NCI-H510A treated with DMSO at 0.1 percent for 48 hours (cell line): ENCODE measurements at regions not wholly inside any gene's neighbourhood (a gene's known extent, or its start where the extent isn't known, plus 50 kb on each side); places are given as distances from the start of the nearest gene placed in this dataset.

Experiments
- DNase-seq: peaks from one replicate; lab custom pipeline; 2025; lab: John Stamatoyannopoulos, UW

GRCh38 chr2:180461761-180462160, 454.7 kb upstream of the CWC22 start:
- no peak for DNase-seq

- DNase-seq, result no peak
Observed at GRCh38 chr2:180456801-180457200, 449.7 kb upstream of the CWC22 start.

GRCh38 chr2:180450841-180451240, 443.7 kb upstream of the CWC22 start:
- no peak for DNase-seq

DNA sequence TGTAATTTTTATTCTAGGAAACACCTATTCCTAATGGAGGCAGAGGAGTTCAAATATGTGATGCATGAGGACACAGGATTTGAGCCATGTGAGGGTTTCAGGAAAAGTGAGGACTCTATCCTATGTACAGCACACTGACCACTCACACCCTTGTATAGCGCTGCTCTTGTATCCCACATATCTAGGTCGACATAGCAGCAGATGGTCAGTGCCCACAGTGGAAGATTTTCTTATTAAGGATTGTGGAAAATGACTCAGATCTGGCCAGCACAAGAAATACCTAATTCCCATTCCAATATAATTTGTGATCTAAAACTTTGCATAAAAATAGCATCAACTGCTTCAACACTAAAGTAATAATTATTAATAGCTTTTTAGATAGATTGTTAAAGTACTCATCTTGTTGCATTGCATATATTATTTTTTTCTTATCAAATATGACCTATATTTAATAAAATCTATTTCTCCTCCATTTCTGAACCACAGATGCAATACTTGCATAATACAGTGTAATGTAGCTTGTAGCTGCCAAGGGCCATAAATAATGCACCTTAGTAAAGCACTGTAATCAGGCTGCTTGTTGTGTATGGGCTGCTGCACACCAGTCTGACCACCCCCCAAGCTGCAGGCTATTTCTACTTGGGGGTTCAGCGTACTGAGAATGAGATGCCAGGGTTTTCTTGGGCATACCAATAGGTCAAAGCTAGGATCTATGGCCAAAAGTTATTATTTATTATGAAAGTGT, 442.2 kb upstream of the CWC22 start:
- no peak for DNase-seq

DNA sequence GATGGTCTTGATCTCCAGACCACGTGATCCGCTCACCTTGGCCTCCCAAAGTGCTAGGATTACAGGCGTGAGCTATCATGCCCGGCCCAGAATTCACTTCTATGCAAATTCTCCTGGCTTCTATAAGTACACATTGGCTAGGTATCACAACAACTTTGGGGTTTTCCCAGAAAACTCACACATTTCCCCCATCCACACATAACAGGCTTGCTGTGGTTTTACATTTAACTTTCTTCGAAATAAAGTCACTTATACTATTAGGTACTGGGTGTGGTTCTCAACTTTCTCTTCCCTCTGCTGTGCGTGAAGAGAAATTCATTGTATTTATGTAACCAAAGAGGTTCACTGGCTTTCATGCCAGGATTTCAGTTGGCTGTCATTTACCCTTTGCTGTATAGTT, 439.4 kb upstream of the CWC22 start:
- DNase-seq, result no peak

DNA sequence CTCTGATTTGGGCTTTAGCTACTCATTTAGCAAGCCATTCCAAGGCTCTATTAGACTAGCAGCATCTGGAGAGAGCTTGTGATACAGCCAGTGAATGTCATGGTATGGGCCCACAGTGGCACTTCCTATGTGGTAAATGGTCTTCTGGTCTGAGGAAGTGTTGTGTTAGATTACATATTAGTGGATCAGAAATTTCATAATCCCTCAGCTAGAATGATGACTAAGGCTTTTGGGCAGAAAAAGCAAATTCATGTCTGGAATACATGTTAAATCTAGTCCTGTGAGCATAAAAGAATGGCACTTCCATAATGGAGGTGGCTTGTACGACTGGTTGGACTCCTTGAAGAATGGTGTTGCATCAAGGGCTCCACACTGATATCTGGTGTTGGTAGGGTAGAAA, 436.8 kb upstream of the CWC22 start:
- DNase-seq, result no peak

DNA sequence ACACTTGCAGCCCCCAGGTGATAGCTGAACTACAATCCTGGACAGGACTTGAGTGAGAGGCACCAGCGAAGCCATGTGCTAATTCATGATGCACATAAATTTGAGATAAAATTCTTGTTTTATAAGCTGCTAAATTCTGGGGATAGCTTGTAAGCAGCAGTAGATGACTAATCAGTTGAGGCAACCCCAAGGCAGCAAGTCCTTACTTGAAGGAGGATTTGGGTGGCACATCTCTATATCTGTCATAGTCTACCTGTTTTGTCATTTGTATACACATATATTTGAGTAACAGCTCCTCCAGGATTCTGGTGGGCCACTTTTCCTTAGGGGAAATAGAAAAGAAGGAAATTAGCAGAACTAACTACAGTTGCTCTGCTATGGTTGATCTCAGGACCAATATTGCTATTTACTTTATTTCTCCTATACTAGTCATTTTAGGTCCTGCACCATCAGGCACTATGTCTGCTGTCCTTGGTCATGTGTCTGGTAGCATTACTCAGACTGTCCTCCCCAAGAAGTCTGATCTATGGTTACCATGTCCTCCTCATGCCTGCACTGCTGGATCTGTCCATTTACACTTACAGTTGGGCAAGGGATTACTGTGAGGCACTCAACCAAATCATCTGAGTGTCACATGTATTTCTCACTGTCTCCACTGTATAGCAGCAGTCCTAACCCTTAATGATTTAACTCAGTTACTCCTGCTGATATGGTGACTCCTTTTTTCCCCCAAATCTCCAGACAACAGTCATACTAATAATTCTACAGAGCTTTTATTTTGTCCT, 436.0 kb upstream of the CWC22 start:
- DNase-seq, result no peak

DNA sequence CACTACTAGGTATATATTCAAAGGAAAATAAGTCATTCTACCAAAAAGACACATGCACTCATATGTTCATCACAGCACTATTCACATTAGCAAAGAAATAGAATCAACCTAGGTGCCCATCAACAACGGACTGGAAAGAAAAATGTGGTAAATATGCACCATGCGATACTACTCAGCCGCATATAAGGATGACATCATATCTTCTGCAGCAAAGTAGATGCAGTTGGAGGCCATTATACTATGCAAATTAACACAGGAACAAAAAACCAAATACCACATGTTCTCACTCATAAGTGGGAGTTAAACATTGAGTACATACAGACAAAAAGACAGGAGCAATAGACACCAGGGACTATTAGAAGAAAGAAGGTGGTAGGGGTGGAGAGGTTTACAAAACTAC, 412.1 kb upstream of the CWC22 start:
- no peak for DNase-seq

DNA sequence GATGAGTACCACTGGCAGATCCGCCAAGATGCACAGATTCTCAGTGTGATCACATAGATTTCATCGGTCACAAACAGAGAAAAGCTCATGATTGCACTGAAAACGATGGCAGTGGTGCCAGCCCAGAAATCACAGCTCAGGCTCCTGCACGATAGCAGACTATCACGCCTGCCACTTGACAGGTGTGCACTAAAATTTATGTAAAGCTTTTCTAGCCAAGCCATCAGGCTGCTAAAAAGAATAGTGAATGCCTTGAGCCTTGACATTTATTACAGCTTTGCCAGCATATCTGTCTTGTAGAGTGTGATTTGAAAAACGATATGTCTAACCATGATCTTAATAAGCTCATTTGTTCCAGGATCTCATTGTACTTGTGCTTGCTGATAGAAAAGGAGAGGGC, 409.5 kb upstream of the CWC22 start:
- peak; percentile 56 for DNase-seq

- DNase-seq, result peak; percentile 82
Observed at GRCh38 chr2:180413336-180413735, 406.2 kb upstream of the CWC22 start.

DNA sequence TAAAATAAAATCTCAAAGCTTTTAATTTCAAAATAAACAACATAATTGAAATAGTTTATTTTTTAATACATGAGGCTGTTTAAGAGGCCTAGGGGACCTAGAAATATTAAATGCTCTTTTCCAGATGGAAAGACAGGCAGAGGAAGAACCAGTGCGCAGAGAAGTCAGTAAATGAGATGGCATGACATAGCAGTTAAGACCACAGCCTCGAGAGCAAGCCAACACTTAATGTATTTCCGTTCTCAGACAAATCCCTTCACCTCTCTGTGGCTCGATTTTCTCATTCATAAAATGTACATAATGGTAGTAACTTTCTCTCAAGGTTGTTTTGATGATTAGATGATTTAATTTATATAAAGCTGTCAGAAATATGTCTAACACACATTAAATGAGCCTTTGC, 405.1 kb upstream of the CWC22 start:
- no peak for DNase-seq

DNA sequence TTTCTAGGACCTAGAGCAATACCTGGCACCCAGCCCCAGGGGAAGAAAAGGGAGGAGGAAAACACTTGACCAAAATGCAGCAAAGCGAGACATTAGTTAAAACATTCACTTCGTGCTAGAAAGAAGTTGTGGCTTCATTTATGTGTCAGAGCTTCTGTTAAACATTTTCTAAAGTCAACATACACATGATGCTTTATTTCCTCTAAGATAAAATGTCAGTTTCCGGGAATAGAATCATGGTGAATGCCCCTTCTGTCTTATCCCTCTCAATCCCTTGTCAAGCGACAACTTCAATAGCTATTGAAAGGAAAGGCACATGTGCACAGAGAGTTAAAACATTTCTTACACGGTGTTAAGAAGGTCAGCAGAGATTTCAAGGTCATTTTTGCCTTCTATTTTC, 404.6 kb upstream of the CWC22 start:
- DNase-seq, result no peak

DNA sequence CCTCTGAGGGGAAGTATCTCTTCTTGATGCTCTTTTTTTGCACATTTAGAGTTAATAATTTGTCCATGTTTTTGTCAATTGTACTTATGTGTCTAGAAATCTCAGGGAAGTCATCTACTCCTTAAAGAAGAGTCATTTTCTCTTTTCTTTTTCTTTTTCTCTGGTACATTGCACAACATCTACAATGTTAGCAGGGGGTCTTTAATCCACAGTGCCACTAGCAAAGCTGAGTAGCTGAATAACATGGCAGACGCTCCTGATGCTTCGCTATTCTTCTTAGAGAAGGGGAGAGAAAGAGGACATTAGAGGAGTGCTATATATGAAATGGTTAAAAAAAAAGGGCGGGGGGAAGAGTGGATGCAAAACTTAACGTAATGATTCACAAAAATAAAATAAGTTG, 399.6 kb upstream of the CWC22 start:
- no peak for DNase-seq

DNA sequence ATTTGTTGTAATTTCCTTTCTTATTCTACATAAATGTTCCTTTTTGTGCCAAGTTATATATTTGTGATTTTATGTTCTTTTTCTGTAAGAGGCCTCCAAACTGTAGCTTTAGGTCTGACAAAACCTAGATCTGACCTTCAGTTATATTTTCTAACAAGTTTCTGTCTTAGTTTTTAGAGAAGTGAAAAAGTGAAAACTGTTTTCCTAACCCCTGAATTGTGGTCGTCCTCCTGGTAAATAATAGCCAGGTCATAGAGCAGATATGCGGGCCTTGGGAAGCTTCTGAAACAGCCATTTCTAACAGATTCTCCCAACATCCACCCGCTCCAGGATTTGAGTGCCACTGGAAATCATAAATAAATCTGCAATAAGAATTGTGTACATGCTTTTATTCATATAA, 398.4 kb upstream of the CWC22 start:
- no peak for DNase-seq

DNA sequence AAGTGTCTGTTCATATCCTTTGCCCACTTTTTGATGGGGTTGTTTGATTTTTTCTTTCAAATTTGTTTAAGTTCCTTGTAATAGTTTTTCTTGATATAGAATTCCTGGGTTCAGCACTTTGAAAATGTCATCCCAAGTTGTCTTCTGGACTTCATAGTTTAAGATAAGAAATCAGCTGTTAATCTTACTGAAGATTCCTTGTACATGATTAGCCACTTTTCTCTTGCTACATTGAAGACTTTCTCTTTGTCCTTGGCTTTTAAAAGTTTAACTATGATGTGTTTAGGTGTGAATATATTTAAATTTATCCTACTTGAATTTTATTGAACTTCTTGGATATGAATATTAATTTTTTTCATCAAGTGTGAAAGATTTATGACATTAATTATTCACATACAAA, 387.2 kb upstream of the CWC22 start:
- no peak for DNase-seq

DNA sequence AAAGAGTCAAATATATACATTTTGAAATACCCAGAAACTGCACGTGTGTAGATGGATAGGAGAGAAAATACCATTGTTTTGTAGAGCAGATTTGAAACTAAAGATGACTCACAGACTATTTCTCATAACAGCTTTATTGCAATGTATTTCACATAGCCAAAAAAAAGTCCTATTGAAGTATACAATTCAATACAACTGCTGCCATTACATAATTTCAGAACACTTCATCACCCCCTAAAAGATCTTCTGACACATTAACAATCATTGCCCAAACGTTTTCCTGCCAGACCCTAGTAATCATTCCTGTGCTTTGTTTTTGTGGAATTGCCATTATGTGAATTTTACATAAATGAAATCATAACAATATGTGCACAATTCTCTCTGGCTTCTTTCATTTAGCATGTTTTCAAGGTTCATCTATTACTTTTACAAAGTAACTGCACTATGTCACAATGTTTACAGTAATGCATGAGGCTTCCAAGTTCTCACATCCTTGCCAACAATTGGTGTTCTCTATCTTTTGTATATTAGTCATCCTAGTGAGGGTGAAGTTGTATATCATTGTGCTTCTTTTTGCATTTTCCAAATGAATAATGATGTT, 378.6 kb upstream of the CWC22 start:
- no peak for DNase-seq

GRCh38 chr2:180376066-180376465, 369.0 kb upstream of the CWC22 start:
- no peak for DNase-seq

DNA sequence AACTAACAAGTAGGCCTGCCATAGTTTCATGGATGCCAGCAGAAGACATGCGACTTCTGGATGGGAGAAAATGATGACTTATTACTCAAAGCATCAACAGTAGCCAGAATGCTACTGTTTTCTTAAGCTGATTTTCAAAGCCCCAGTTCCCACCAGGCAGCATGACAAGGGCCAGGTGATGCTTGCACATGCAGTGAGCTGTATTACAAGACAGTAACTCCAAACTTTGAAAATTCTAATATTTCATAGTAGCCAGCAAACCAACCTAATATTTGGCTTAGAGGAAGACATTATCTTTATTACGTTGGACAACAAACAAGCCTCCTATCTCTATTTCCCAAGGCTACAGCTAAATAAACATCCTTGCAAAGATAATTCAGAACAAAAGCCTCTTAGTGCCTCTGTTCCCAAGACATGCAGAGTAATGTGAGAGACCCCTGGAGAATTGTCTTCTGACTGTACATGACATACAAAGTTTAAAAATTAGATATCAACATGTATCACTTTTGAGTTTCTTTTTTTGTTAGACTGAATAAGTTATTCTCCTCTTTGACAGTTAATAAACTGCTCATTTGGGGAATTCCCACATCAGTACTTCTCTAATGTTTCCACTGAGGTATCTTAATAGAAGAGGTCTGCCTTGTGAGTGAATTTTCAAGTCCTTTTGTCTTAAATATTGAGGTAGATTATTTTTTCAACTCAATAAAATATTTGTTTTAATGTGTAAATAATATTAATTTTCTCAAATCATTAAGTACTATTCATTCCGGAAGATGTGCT, 367.6 kb upstream of the CWC22 start:
- DNase-seq, result no peak

DNA sequence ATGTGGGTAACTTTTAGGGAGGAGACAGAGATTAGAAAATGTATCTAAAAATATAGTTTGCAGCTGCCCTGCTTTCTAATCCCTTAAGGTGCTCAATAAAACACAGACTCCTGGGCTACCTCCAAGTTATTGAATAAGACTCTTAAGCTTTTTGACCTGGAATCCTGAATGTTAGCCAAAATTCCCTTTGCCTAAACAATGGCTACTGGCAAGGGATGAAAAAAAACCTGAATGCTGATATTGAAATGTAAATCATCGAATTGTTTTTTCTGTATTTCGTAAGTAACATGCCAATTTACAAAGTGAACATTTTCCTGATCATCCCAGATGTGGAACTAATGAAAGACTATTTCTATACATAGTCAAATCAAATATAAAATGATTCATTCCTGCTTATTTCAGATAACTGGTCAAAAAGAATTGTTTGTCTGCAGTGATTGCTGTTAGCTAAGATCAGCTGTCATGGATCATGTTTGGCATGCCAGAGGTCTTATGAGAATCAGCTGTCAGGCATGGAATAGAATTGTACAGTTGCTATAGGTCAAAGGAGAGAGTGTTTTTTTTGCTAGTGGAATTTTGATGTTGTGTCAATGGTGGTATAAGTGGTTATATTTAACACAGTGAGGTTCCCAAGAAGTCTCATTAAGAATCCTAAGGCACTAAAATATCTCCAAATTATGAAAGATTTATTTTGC, 363.6 kb upstream of the CWC22 start:
- no peak for DNase-seq

- no peak for DNase-seq
Observed at GRCh38 chr2:180368881-180369280, 361.8 kb upstream of the CWC22 start.

DNA sequence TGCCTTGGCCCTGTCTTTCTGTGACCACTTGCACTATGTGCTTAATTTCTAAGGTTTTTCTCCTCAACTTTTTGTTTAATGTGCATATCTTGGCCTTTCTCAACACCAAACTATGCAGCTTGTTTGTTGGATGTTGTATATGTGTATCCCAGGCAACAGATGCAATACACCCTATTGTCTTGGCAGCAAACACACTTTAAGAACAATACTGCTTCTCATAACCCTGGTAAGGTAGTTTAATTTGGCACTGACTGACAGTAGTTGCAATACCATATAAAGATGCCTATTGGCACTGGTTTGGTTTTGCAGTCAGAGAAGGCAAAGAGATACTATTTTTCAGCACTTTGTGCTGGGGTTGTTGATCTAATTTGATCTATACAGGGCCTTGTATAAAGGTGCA, 360.7 kb upstream of the CWC22 start:
- DNase-seq, result no peak

GRCh38 chr2:180366481-180366880, 359.4 kb upstream of the CWC22 start:
- no peak for DNase-seq
